HEK293T (cell line): ENCODE measurements at regions not wholly inside any gene's neighbourhood (a gene's known extent, or its start where the extent isn't known, plus 50 kb on each side); places are given as distances from the start of the nearest gene placed in this dataset.

Source experiments
- ARNT ChIP-seq: fragments of 450-650 bp; IDR thresholded peaks from 2 replicates; pipeline ENCODE4 v1.6.1; 2017; ENCODE audit warnings: mild to moderate bottlenecking
- ELF4 ChIP-seq: fragments of 450-650 bp; IDR thresholded peaks from 2 replicates; pipeline ENCODE4 v1.6.1; 2017; ENCODE audit warnings: antibody characterized with exemption
- FOXK2 ChIP-seq: fragments of 450-650 bp; IDR thresholded peaks from 2 replicates; pipeline ENCODE4 v1.6.1; 2016; ENCODE audit warnings: mild to moderate bottlenecking
- FOXM1 ChIP-seq: fragments of 450-650 bp; IDR thresholded peaks from 2 replicates; pipeline ENCODE4 v1.6.1; 2017; ENCODE audit warnings: mild to moderate bottlenecking, borderline replicate concordance
- HDGF ChIP-seq: fragments of 450-650 bp; IDR thresholded peaks from 2 replicates; pipeline ENCODE4 v1.6.1; 2017; ENCODE audit warnings: antibody characterized with exemption, borderline replicate concordance
- L3MBTL2 ChIP-seq: fragments of 450-650 bp; conservative IDR thresholded peaks from 2 replicates; pipeline ENCODE4 v1.6.1; 2016; ENCODE audit warnings: mild to moderate bottlenecking
- SP1 ChIP-seq: fragments of 450-650 bp; IDR thresholded peaks from 2 replicates; pipeline ENCODE4 v1.6.1; 2017
- SUZ12 ChIP-seq: fragments of 450-650 bp; IDR thresholded peaks from 2 replicates; pipeline ENCODE4 v1.6.1; 2016; ENCODE audit warnings: mild to moderate bottlenecking
- TARDBP ChIP-seq: fragments of 450-650 bp; IDR thresholded peaks from 2 replicates; pipeline ENCODE4 v1.6.1; 2016

DNA sequence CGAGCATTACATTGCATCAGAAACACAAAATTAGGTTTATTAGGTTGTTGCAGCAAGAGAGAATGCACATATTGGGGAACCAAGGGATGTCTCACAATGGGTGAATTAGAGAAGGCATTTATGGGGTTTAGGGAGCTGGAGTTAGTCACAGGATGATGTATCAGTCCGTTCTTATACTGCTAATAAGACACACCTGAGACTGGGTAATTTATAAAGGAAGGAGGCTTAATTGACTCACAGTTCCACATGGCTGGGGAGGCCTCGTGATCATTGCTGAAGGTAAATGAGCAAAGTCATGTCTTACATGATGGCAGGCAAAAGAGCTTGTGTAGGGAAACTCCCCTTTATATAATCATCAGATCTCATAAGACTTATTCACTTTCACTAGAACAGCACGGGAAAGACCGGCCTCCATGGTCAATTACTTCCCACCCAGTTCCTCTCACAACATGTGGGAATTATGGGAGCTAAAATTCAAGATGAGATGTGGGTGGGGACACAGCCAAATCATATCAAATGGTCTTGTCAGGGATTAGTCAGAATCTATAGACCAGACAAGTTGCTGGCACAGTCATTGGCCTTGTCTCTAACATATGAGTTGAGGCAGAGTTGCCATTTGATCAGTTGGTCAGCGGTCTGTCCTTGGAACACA is 61.9 kb upstream of the RBMS1 start:
- TF ChIP-seq HDGF (no peak), TARDBP (no peak), SP1 (no peak), SUZ12 (no peak), ELF4 (no peak), ARNT (no peak), L3MBTL2 (no peak), FOXM1 (no peak), FOXK2 (no peak)
